GM21786 (cell line): ENCODE measurements at regions not wholly inside any gene's neighbourhood (a gene's known extent, or its start where the extent isn't known, plus 50 kb on each side); places are given as distances from the start of the nearest gene placed in this dataset.
"Not testable (repeated sequence)": the region's sequence is repeated elsewhere in the genome, so short reads cannot be mapped to it uniquely, and the experiment has no call there.

Source experiments
- ATAC-seq: cut with Tn5 transposase; IDR thresholded peaks from one replicate; pipeline ENCODE4 v1.9.1; 2021; ENCODE audit not compliant: unreplicated experiment

- not testable (repeated sequence) for ATAC-seq
Observed at GRCh38 chr3:159510988-159511387, 477.6 kb upstream of the IL12A start.

GRCh38 chr3:159513444-159513843 is 475.2 kb upstream of the IL12A start:
- no peak for ATAC-seq

GRCh38 chr3:159513867-159514380 is 474.7 kb upstream of the IL12A start:
- ATAC-seq = no peak

GRCh38 chr3:159517105-159517504 is 471.5 kb upstream of the IL12A start:
- no peak for ATAC-seq

DNA sequence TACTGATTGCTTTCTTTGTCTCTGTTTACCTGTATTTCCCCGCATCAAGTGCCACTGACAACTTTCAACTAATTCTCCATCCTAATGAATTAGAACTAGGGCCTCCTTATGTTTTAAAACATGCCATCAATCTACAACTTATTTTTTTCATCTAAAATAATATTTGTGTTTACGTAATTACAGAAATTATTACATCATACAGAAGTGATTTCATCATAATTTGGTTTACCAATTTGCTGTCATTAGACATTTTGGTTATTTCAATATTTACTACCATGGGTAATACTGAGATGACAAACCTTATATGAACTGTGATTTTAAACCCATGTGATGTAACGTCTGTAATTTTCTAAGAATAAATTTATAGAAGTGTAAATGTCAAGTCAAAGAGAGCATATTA is 468.0 kb upstream of the IL12A start:
- no peak for ATAC-seq

DNA sequence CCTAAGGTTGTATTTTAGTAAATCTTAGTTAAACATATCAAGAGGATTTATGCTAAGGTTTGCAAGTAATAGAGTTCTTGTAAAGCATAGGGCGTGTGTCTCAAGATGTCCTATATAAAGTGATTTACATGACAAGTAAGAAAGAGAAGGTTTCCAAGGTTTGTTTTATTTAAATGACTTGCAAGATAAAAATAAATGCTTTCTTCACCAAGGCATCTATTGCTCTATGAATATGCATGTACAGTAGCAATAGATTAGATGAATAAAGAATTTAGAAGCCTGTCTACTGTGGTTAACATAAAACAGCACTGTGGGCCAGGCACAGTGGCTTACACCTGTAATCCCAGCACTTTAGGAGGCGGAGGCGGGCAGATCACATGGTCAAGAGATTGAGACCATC is 466.4 kb upstream of the IL12A start:
- ATAC-seq = no peak

DNA sequence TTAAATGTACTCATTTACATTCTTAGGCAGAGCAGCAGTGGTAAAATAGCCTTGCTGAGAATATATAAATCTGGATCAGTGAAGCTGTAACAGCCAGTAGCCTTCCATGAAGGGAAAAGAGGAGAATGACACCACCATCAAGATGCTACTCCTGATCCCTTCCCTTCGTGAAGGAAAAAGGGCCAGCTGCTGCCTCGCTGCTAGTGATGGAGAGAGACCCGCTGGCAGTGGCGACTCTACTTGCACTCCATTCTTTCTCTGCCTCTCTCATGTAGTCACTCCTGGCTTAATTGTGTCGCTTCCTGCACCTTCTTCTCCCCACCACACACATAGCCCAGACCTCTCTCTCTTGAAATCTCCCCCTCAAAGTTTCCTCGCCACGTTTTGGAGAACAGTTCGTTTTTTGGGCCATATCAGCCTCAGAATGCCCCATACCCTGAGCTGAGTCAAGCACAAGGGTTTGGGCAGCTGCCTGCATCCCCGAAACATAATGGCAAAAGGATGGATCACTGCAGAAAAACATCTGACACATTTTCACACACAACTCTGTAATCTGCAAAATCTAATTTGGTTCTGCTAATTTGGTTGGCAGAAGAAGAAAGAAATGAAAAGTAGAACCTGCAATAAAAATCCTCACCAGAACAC is 460.3 kb upstream of the IL12A start:
- ATAC-seq = no peak

DNA sequence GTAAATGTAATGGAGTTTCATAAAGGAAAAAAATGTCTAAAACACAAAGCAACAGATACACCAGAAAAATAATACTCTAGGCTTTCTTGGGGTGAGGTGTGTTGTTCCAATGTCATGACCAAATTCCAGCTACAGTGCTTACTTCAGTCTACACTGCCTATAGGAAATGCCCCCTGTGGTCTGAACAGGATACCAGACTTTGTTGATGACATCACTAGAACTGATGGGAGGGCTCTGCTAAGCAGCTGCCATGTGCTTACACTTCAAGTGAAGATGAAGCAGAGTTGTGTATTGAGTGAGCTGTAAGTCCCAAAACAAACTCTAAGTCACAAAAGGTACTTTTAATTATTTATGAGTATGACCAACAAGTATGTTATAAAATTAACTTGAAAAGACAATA is 456.1 kb upstream of the IL12A start:
- ATAC-seq = no peak

GRCh38 chr3:159534496-159534895 is 454.1 kb upstream of the IL12A start:
- ATAC-seq = no peak

GRCh38 chr3:159536876-159537275 is 451.8 kb upstream of the IL12A start:
- no peak for ATAC-seq

DNA sequence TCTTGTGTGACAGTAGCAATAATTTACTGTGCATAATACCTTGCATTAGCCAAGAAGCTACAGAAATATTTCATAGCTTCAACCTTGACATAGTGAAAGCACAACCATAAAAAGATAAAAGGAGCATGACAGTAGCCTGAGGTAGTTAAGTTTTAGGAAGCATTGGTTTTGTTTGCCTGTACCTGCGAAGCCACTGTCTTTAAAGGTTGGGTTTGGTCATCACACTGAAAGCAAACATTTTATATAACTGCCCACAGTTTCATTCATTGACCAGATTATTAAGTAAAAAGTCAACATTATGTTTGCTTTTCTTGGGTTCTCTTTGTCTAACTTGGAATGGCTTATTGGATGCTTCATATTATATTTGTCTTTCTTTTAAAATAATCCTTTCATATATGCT is 450.1 kb upstream of the IL12A start:
- no peak for ATAC-seq

DNA sequence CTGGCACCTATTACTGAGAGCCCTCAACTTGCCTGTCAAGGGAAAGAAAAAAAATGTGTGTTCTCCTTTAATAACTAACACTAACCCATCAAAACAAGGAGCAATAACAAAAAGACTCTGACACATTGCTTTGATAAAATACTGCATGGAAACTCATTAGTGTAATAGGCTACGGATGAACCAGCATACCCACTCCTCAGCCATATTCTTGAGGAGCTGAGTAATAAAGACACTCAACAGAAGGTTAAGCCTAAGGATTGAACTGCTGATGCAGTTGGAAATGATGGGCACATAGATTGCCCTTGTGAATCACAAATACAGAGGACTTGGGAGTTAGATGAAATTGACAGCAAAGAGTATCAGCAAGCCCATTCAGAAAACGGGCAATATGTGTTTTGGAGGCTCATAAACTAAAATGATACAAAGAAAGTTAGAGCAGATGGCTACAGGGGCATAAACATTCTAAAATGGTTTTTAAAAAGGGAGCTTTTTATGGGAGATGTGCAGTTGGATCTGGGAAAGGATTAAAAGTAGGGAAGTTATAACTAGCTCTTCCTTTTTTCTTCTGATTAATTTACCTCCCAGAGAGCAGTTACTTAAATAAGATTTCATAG is 447.6 kb upstream of the IL12A start:
- no peak for ATAC-seq

DNA sequence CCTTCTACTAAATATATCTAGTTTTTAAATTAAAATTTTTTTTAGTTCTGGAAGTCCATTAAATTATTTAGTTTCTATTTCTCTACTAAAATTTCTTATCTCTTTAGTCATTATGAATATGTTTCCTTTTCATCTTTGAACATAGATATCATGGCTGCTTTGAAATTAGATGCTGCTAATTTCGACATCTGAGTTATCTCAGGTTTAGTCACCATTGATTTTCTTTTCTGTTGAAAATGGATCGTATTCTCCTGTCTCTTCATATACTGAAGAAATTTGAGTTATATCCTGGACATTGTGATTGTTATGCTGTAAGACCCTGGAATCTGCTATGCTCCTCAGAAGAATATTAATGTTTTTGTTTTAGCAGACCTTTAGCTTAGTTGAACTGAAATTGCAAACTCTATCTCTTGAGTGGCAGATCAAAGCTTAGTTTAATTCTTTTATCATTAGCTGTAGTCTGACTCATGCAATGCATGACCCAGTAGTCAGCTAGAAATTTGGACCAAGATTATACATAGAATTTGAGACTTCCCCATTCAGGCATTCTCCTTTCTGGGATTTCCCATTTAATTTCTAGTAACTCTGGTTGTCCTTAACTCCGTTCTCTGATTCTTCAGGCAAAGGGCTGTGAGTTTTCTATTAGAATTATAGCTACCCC is 439.8 kb upstream of the IL12A start:
- ATAC-seq = no peak

- ATAC-seq = no peak
Observed at GRCh38 chr3:159555205-159555604, 433.4 kb upstream of the IL12A start.

DNA sequence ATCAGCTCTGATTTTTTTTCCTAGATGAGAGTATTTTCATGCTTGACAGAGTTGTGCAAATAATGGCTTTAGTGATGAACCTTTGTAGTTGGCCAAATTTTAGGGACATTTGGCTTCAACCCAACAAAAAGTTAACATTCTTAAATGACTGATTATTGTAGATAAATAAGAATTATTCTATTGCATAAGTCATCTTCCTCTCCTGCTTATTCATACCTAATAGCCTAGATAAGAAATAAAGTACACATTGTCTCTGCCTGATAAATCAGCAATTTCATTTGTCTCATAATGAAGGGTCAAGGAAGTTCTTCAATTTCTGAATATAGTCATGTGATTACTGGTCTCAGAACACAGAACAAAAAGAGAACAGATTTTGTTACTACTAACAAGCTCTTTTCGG is 428.9 kb upstream of the IL12A start:
- ATAC-seq = no peak

GRCh38 chr3:159560214-159560979 is 428.2 kb upstream of the IL12A start:
- ATAC-seq = no peak

- ATAC-seq = no peak
Observed at GRCh38 chr3:159565313-159565712, 423.3 kb upstream of the IL12A start.

GRCh38 chr3:159583662-159584061 is 405.0 kb upstream of the IL12A start:
- ATAC-seq = no peak

DNA sequence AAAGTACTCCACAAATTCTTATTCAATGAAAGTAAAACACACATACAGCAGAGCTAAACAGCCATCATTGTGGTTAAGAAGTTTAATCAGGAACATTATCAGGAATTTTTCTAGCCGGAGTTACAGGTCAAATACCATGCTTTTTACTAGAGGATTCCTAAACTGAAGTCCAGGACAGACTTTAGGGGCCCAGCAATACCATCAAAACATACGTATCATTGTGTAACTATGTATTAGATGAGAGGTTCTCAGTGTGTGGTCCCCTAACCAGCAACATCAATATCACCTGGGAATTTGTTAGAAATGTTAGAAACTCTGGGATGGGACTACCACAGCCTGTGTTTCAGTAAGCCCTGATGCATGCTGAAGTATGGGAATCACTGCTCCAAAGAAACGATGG is 404.2 kb upstream of the IL12A start:
- no peak for ATAC-seq

DNA sequence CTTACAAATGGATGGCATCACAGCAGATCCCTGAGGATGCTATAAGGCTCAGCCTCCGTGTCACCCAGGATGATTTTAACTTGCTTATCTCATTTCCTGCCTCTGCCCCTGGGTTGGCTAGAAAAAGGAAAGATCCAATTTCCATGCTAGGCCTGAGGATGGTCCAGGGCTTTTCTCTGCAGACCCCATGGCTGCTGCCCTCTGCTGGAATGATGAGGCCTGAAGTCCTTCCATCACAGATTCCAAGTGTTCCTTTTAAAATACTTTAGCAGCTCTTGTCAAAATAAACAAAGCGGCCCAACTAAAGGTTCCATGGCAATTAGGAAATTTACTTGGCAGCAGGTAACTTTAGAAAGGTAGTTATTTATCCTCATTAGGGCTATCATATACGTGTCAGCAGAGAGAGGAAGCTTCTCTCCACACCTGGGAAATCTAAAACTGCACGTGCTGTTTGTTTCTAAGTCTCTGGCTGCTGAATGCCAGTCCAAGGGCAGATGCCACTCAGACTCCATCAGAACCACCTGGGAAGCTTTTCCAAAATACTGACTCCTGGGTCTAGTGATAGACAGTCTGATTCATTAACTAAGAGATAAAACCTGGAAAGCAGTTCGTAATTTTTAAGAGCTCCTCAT is 401.9 kb upstream of the IL12A start:
- no peak for ATAC-seq

DNA sequence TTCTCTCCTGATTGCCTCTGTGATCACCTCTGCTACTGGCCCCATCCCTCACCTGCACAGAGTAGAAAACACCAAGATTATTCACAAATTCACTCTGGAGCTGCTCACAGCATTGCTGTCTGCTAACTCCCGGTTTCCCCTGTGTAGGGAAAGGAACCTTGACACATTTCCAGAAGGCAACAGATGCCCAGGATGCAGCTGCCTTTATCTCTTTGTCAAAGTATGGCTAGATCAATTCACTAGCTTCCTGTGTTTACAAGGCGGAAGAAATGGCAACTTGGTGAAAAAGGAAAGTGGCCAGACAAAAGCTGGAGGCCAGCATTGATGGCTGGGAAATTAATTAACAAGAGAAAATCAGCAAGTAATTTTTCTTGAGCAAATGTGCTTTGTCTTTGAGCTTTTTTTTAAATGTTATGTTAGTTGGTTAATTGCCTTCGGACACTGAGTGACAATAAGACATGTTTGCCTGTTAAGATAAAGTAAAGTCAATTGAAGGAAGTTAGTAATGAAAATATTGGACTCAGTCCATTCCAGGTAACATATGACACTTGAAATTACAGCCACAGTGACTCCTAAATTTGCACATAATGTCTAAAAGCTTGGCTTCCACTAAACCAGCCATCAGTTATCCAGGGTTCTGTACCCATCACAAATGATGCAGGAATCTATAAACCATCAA is 394.6 kb upstream of the IL12A start:
- no peak for ATAC-seq
